Activated T-cell treated with anti-CD3 and anti-CD28 coated beads, Interleukin-2, amount 50 U/mL, for 72 hours (primary cell): ENCODE measurements at regions not wholly inside any gene's neighbourhood (a gene's known extent, or its start where the extent isn't known, plus 50 kb on each side); places are given as distances from the start of the nearest gene placed in this dataset.

Source experiments
- ATAC-seq, 2 donors: fragments of 150-1000 bp; cut with Tn5 transposase; replicated peaks in 1 of 2; 2 replicates each; pipeline ENCODE4 v1.10.0; 2021; ENCODE audit warnings: moderate library complexity in 2 of 2, mild to moderate bottlenecking in 1 of 2
- DNase-seq, 2 donors: peaks; one replicate each; pipeline ENCODE4 v3.0.0; 2021 to 2022; ENCODE audit warnings: mixed read lengths in 1 of 2
- H3K27ac Mint-ChIP-seq: one replicate; pipeline ENCODE4 v1.8.0; 2022; ENCODE audit warnings: mild to moderate bottlenecking, moderate library complexity, mixed read lengths
- H3K27me3 Mint-ChIP-seq: one replicate; pipeline ENCODE4 v1.8.0; 2022; ENCODE audit warnings: low read depth, mixed read lengths
- H3K36me3 Mint-ChIP-seq, 2 donors: one replicate each; pipeline ENCODE4 v1.8.0; 2022; ENCODE audit warnings: mixed read lengths in 2 of 2, mild to moderate bottlenecking in 1 of 2; ENCODE audit not compliant: insufficient read depth in 2 of 2
- H3K4me1 Mint-ChIP-seq: one replicate; pipeline ENCODE4 v1.8.0; 2022; ENCODE audit warnings: low read depth, mixed read lengths
- H3K4me3 Mint-ChIP-seq, 2 donors: one replicate each; pipeline ENCODE4 v1.8.0; 2022; ENCODE audit warnings: mild to moderate bottlenecking in 2 of 2, mixed read lengths in 2 of 2, moderate library complexity in 2 of 2
- H3K9me3 Mint-ChIP-seq, 2 donors: one replicate each; pipeline ENCODE4 v1.8.0; 2022; ENCODE audit warnings: mixed read lengths in 2 of 2

DNA sequence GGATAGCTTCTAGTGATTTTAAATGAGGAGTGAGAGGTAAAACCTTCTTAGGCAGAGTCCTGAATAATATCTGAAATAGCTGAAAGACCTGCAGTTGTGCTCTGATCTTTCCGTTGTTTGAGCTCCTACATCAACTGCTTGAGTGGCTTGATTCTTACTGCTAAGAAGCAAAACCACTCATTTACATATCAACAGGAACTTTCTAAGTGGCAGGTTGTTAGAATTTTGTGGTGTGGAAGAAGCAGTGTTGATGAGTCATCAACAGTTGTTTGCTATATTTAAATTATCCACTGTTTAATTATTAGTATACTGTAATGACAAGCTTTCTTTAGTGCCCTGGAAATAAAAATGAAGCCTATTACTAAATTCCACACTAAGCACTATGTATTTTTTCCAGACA lies 689.5 kb downstream of the DNAJB9 start:
- peaks cover 1 to 2% of the 10 kb centered on the region in 2 donors for H3K9me3 Mint-ChIP-seq
- no peaks in the 10 kb centered on the region for H3K4me1 Mint-ChIP-seq
- DNase-seq: no peak
- H3K27me3 Mint-ChIP-seq: no peaks in the 10 kb centered on the region
- no peak for ATAC-seq
- H3K27ac Mint-ChIP-seq: no peak overlapping the region
- no peaks in the 10 kb centered on the region for H3K36me3 Mint-ChIP-seq
- no peak overlapping the region for H3K4me3 Mint-ChIP-seq

DNA sequence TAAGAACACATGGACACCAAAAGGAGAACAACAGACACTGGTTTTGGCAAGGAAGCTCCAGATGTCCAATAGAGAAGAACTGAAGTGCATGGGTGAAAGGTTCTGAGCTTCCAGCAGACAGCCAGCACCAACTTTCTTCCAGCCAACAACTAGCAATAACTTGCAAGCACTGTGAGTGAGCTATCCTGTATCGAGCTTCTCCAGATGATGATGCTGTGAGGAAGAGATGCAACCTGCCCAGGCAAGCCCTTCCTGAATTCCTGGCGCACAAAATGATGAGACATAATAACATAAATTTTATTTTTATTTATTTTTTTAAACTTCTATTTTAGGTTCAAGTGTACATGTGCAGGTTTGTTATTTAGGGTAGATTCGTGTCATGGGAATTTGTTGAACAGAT lies 692.1 kb downstream of the DNAJB9 start:
- H3K4me1 Mint-ChIP-seq: no peaks in the 10 kb centered on the region
- ATAC-seq (no peak), DNase-seq (no peak)
- H3K27me3 Mint-ChIP-seq: no peaks in the 10 kb centered on the region
- H3K9me3 Mint-ChIP-seq: peaks cover 1 to 2% of the 10 kb centered on the region in 2 donors
- H3K36me3 Mint-ChIP-seq: no peaks in the 10 kb centered on the region
- H3K4me3 Mint-ChIP-seq: no peak overlapping the region
- no peak overlapping the region for H3K27ac Mint-ChIP-seq

DNA sequence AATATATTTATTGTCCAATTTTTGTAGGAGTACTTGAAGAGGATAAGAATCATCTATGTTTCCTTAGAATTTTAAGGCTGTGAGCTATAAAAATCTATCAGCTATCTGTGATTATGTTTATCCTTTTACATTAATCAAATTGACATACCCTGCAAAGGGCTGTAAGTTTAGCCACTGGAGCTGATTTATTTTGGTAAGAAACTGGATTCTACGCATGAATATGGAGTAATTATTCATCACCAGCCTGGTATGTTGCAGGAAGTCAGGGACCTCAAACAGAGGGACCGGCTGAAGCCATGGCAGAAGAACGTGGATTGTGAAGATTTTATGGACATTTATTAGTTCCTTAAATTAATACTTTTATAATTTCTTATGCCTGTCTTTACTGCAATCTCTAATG lies 696.9 kb downstream of the DNAJB9 start:
- ATAC-seq (no peak), DNase-seq (no peak)
- peaks cover 5 to 7% of the 10 kb centered on the region in 2 donors for H3K9me3 Mint-ChIP-seq
- no peak overlapping the region for H3K4me3 Mint-ChIP-seq
- H3K4me1 Mint-ChIP-seq: no peaks in the 10 kb centered on the region
- H3K27me3 Mint-ChIP-seq: no peaks in the 10 kb centered on the region
- no peak overlapping the region for H3K27ac Mint-ChIP-seq
- no peaks in the 10 kb centered on the region for H3K36me3 Mint-ChIP-seq

DNA sequence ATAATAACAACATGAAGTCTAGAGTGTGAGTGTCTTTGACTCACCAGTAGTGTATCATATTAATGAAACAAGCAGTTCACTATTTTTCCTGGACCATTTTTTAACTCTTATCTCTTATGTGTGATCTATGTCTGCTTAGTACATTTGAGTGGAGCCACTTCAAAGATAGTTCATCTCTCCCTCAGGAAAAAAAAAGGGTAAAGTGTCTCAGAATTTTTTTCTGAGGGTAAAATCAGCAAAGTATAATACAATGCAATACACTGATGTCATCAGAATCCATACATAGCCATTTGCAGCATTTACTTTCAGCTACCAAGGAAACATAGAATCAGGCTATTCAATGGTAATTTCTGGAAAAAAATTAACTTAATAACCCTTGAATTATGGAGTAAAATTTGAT lies 706.7 kb downstream of the DNAJB9 start:
- no peaks in the 10 kb centered on the region for H3K9me3 Mint-ChIP-seq
- no peak for ATAC-seq
- no peaks in the 10 kb centered on the region for H3K27me3 Mint-ChIP-seq
- H3K27ac Mint-ChIP-seq: no peak overlapping the region
- H3K4me3 Mint-ChIP-seq: no peak overlapping the region
- DNase-seq: no peak
- H3K4me1 Mint-ChIP-seq: no peaks in the 10 kb centered on the region
- no peaks in the 10 kb centered on the region for H3K36me3 Mint-ChIP-seq

DNA sequence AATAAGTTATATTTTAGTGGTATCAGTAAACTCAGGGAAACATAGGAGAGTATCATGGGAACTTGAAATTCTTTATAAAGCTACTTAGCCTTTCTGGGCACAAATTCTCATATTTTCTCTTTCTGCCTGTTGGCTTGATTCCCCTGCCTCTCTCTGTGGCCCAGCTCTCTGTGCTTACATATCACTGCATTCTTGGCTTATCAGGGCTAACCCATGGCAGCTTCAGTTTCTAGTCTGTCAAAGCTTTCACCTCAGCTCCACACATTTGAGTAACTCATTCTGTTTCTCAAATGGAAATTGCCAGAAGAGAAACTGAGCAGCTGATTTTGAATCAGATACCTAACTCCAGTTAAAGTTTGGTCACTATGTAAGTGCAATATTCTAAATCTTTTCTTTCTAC lies 713.1 kb downstream of the DNAJB9 start:
- Mint-ChIP-seq H3K36me3 (peaks cover 0 to 2% of the 10 kb centered on the region in 2 donors), H3K4me3 (no peak overlapping the region), H3K4me1 (no peaks in the 10 kb centered on the region), H3K27me3 (no peaks in the 10 kb centered on the region), H3K27ac (no peak overlapping the region), H3K9me3 (peaks cover 4 to 12% of the 10 kb centered on the region in 2 donors)
- no peak for DNase-seq
- no peak for ATAC-seq

DNA sequence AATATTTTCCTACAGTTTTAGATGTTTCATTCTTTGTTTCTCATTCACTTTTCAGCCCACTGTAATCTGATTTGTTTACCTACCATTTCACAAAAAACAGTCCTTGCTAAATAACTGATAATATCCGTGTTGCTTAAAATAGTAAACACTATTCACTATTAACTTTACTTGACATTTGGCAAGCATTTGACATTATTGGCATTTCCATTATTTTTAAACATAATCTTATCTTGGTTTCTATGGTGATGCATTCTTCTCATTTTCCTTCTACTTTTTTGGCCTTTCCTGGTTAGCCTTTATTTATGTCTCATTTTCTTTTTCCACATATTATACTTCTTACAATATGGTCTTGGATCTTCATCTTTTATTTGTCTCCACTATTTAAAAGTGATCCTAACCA lies 715.3 kb downstream of the DNAJB9 start:
- no peak for DNase-seq
- Mint-ChIP-seq H3K36me3 (peaks cover 0 to 2% of the 10 kb centered on the region in 2 donors), H3K27me3 (no peaks in the 10 kb centered on the region), H3K4me3 (no peak overlapping the region), H3K9me3 (peaks cover 7 to 14% of the 10 kb centered on the region in 2 donors), H3K4me1 (no peaks in the 10 kb centered on the region), H3K27ac (no peak overlapping the region)
- ATAC-seq: no peak

DNA sequence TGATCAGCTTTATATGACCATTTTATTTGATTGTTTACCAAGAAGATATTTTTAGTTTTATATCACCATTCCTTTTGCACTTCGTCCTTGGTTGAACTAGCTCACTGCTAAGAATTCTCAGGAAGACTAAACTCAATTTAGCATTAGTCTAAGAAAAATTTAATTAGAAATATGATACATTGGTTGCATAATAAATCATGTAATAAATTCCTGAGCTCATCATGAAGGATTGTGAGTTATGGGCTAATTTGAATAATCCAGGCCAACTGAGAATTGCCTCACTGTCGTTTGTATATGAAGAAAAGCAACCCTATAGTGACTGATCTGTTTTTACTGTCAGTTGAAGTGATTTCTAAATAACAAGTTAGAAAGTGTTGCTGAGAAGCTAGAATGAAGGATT lies 725.5 kb downstream of the DNAJB9 start:
- H3K9me3 Mint-ChIP-seq: peaks cover 2 to 3% of the 10 kb centered on the region in 2 donors
- no peaks in the 10 kb centered on the region for H3K36me3 Mint-ChIP-seq
- no peaks in the 10 kb centered on the region for H3K4me1 Mint-ChIP-seq
- DNase-seq (no peak), ATAC-seq (no peak)
- H3K27me3 Mint-ChIP-seq: no peaks in the 10 kb centered on the region
- H3K4me3 Mint-ChIP-seq: no peak overlapping the region
- H3K27ac Mint-ChIP-seq: no peak overlapping the region

DNA sequence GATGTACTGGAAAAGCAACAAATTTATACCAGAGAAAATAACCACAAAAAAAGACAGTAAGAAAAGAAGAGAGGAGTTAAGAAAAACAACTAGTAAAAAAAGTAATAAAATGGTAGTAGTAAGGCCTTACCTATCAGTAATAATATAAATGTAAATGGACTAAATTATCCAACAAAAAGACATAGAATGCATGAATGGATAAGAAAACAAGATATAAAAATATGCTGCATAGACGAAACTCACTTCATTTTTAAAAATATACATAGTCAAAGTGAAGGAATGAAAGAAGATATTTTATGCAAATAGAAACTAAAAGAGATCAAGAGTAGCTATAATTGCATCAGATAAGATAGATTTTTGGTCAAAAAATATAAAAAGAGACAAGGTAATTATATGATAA lies 739.1 kb downstream of the DNAJB9 start:
- ATAC-seq (no peak), DNase-seq (no peak)
- Mint-ChIP-seq H3K27me3 (no peaks in the 10 kb centered on the region), H3K4me1 (no peaks in the 10 kb centered on the region), H3K4me3 (no peak overlapping the region), H3K36me3 (peaks cover 0 to 2% of the 10 kb centered on the region in 2 donors), H3K27ac (no peak overlapping the region), H3K9me3 (peaks cover 5 to 6% of the 10 kb centered on the region in 2 donors)

DNA sequence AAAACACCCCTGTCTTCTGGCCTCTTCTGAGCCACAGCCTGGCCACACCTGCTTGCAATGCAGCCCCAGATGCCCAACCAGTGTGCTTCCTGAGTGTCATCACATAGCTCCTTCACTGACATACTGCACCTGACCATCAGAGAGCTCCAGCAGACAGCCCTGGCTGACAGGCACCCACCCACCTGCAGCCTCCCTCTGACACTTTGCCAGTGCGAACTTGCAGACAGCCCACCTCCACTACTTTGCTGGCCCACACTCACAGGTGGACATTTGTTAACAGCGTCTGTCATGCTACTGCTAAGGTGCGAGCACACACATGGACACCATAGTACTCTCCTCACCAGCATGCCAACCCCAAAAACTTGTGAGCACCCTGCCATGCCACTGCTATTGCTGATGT lies 740.1 kb downstream of the DNAJB9 start:
- Mint-ChIP-seq H3K27ac (no peak overlapping the region), H3K4me3 (no peak overlapping the region), H3K36me3 (peaks cover 0 to 2% of the 10 kb centered on the region in 2 donors), H3K4me1 (no peaks in the 10 kb centered on the region), H3K27me3 (no peaks in the 10 kb centered on the region), H3K9me3 (peaks cover 5 to 6% of the 10 kb centered on the region in 2 donors)
- no peak for DNase-seq
- no peak for ATAC-seq

DNA sequence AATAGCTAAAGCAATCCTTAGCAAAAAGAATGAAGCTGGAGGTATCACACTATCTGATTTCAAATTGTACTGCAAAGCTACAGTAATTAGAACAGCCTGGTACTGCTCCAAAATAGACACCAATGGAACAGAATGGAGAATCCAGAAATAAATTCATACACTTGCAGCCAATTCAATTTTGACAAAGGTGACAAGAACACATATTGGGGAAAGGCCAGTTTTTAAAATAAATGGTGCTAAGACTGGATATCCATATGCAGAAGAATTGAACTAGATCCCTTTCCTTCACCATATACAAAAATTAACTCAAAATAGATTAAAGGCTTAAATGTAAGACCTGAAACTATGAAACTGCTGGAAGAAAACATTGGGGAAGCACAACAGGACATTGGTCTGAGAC lies 748.5 kb downstream of the DNAJB9 start:
- H3K36me3 Mint-ChIP-seq: peaks cover 0 to 2% of the 10 kb centered on the region in 2 donors
- no peaks in the 10 kb centered on the region for H3K27me3 Mint-ChIP-seq
- H3K27ac Mint-ChIP-seq: no peak overlapping the region
- H3K4me1 Mint-ChIP-seq: no peaks in the 10 kb centered on the region
- DNase-seq: no peak
- H3K4me3 Mint-ChIP-seq: no peak overlapping the region
- peaks cover 0 to 2% of the 10 kb centered on the region in 2 donors for H3K9me3 Mint-ChIP-seq
- ATAC-seq: no peak

DNA sequence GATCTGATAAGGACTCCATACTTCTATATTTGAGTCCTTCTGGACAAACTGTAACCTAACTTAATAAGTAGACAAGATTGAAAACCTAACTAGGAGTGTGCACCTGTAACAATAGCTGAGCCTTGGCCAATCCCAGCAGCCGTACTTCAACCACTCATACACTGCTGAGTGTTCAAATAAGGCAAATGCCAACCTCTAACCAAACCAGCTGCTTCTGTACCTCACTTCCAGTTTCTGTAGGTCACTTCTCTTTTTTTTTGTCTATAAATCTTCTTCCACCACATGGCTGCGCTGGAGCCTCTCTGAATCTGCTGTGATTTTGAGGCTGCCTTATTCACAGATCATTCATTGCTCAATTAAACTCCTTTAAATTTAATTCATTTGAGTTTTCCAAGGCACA lies 753.2 kb downstream of the DNAJB9 start:
- DNase-seq (no peak), ATAC-seq (no peak)
- Mint-ChIP-seq H3K27me3 (no peaks in the 10 kb centered on the region), H3K36me3 (no peaks in the 10 kb centered on the region), H3K9me3 (no peaks in the 10 kb centered on the region), H3K4me1 (no peaks in the 10 kb centered on the region), H3K4me3 (no peak overlapping the region), H3K27ac (no peak overlapping the region)

DNA sequence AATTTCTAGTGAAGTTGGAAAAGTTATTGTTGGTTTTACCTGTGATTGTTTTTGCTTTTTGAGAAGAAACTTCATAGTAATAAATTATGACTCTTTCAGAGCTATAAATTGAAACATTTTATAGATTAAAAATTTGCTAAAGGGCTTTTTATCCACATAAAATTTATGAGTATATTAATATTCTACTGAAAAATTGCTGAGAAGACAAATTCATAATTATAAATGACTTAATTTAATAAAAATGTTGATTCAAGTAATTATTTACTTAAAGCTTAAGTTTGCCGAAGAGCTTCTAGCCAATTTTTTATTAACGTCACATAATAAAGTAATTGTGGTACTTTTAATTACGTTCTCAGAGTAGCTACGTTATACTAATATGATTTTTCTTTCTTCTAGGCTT lies 761.7 kb downstream of the DNAJB9 start:
- Mint-ChIP-seq H3K4me1 (no peaks in the 10 kb centered on the region), H3K9me3 (peaks cover 0 to 9% of the 10 kb centered on the region in 2 donors), H3K36me3 (no peaks in the 10 kb centered on the region), H3K27ac (no peak overlapping the region), H3K27me3 (no peaks in the 10 kb centered on the region), H3K4me3 (no peak overlapping the region)
- ATAC-seq (no peak), DNase-seq (no peak)

DNA sequence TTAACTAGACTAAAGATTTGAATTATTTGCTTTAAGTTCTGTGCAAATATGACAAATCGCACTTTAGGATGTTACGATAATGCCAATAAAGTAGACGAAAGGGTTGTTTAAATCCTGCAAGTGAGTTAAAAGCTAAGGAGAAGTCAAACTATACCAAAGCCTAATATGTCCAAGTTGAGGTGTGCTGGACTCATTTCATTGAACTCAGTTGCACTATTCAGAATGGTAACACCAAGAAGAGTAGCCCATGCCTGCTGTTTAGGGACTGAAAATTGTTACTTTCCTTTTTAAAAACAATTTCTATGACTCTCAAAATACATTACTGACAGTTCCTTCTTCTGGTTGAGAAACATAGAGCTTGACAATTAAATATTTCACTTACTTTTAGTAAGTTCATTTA lies 766.3 kb downstream of the DNAJB9 start:
- Mint-ChIP-seq H3K9me3 (peaks cover 3 to 4% of the 10 kb centered on the region in 2 donors), H3K4me1 (no peaks in the 10 kb centered on the region), H3K27me3 (no peaks in the 10 kb centered on the region), H3K36me3 (no peaks in the 10 kb centered on the region), H3K4me3 (no peak overlapping the region), H3K27ac (no peak overlapping the region)
- DNase-seq (no peak), ATAC-seq (no peak)

DNA sequence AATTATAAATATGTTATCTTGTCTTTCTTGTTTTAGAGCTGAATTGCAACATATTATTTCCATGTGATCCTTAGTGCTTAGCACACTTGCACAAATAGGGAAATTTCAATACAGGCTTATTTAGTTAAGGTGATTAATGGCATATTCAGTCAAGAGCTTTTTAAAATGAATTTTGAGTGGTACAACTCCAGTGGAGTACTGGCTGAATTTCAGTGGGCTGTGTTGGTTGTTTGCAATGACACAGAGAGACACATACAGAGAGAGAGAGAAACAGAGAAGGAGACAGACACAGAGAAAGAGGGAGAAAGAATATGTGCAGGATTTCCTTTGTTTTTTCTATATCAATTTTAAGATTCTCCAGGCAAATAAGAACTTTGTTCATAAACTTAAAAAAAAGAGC lies 766.9 kb downstream of the DNAJB9 start:
- Mint-ChIP-seq H3K4me1 (no peaks in the 10 kb centered on the region), H3K9me3 (peaks cover 3 to 4% of the 10 kb centered on the region in 2 donors), H3K27me3 (no peaks in the 10 kb centered on the region), H3K36me3 (no peaks in the 10 kb centered on the region), H3K27ac (no peak overlapping the region), H3K4me3 (no peak overlapping the region)
- ATAC-seq (no peak), DNase-seq (no peak)
